Tibial artery (tissue), 4 donors: ENCODE measurements at regions not wholly inside any gene's neighbourhood (a gene's known extent, or its start where the extent isn't known, plus 50 kb on each side); places are given as distances from the start of the nearest gene placed in this dataset.

Experiments used
- DNase-seq, 2 donors: peaks; one replicate each; pipeline ENCODE4 v3.0.0-alpha.2; 2019
- H3K27ac ChIP-seq, 2 donors: fragments of 200-600 bp; sonication (generic) in 1 of 2; 1 replicate in 1 of 2; 2 replicates in 1 of 2; pipeline ENCODE4 v1.5.1; 2018 to 2019; ENCODE audit warnings: mild to moderate bottlenecking in 1 of 2
- H3K27me3 ChIP-seq, 2 donors: fragments of 200-600 bp; sonication (generic) in 1 of 2; one replicate each; pipeline versions ENCODE4 v1.5.1 to v1.6.0; 2016 to 2019
- H3K36me3 ChIP-seq, 3 donors: fragments of 200-600 bp; sonication (generic) in 2 of 3; one replicate each; pipeline ENCODE4 v1.5.1; 2016 to 2019; ENCODE audit warnings: mild to moderate bottlenecking in 2 of 3
- H3K4me1 ChIP-seq, 4 donors: fragments of 200-600 bp; sonication (generic) in 2 of 4; 1 replicate in 3 of 4; 2 replicates in 1 of 4; pipeline ENCODE4 v1.5.1; 2016 to 2019
- H3K4me3 ChIP-seq, 2 donors: fragments of 200-600 bp; sonication (generic) in 1 of 2; 1 replicate in 1 of 2; 2 replicates in 1 of 2; pipeline ENCODE4 v1.5.1; 2018 to 2019; ENCODE audit warnings: mild to moderate bottlenecking in 2 of 2
- H3K9me3 ChIP-seq, 3 donors: fragments of 200-600 bp; sonication (generic) in 1 of 3; one replicate each; pipeline ENCODE4 v1.5.1; 2016 to 2019
- CTCF ChIP-seq, 2 experiments: fragments of 200-600 bp in 1 of 2; fragments of 450-650 bp in 1 of 2; IDR thresholded peaks; one replicate each; pipeline ENCODE4 v1.5.1; 2017 to 2019; ENCODE audit warnings: antibody characterized with exemption in 2 of 2, mild to moderate bottlenecking in 1 of 2, moderate library complexity in 1 of 2
- intact Hi-C: fragments of 100-400 bp; cut with DNase I; formaldehyde crosslinking; loops from one replicate; pipeline ENCODE4 v1.15.0; 2023; ENCODE audit warnings: low total_unique reads

GRCh38 chr1:188582911-188583532 is 1754.3 kb downstream of the PLA2G4A start:
- no peak for DNase-seq
- Histone ChIP-seq H3K27ac (no peak overlapping the region), H3K9me3 (no peaks in the 10 kb centered on the region), H3K4me1 (no peaks in the 10 kb centered on the region), H3K4me3 (no peak overlapping the region), H3K27me3 (no peaks in the 10 kb centered on the region), H3K36me3 (no peaks in the 10 kb centered on the region)
- intact Hi-C loops: no loop called here
- no peak for TF ChIP-seq CTCF (IDR thresholded peaks at IDR 0.05)

- no peaks in the 10 kb centered on the region for H3K9me3 ChIP-seq
- H3K27me3 ChIP-seq: no peaks in the 10 kb centered on the region
- no peaks in the 10 kb centered on the region for H3K4me1 ChIP-seq
- intact Hi-C loops: no loop called here
- no peaks in the 10 kb centered on the region for H3K36me3 ChIP-seq
- TF ChIP-seq CTCF (IDR thresholded peaks at IDR 0.05): no peak
- no peak for DNase-seq
- no peak overlapping the region for H3K4me3 ChIP-seq
- no peak overlapping the region for H3K27ac ChIP-seq
Observed at GRCh38 chr1:188584119-188584518, 1755.4 kb downstream of the PLA2G4A start.

GRCh38 chr1:188590641-188591040 is 1761.9 kb downstream of the PLA2G4A start:
- intact Hi-C loops: no loop called here
- no peak overlapping the region for H3K4me3 ChIP-seq
- no peak for DNase-seq
- no peak overlapping the region for H3K27ac ChIP-seq
- H3K27me3 ChIP-seq: no peaks in the 10 kb centered on the region
- H3K4me1 ChIP-seq: no peaks in the 10 kb centered on the region
- TF ChIP-seq CTCF (IDR thresholded peaks at IDR 0.05): no peak
- H3K36me3 ChIP-seq: no peaks in the 10 kb centered on the region
- no peaks in the 10 kb centered on the region for H3K9me3 ChIP-seq

GRCh38 chr1:188594542-188595235 is 1765.9 kb downstream of the PLA2G4A start:
- intact Hi-C loops: no loop called here
- H3K27me3 ChIP-seq: no peaks in the 10 kb centered on the region
- no peak for TF ChIP-seq CTCF (IDR thresholded peaks at IDR 0.05)

GRCh38 chr1:188599313-188599712 is 1770.6 kb downstream of the PLA2G4A start:
- Histone ChIP-seq H3K36me3 (no peaks in the 10 kb centered on the region), H3K9me3 (no peaks in the 10 kb centered on the region), H3K4me1 (no peaks in the 10 kb centered on the region), H3K27ac (no peak overlapping the region), H3K27me3 (no peaks in the 10 kb centered on the region), H3K4me3 (no peak overlapping the region)
- DNase-seq: no peak
- intact Hi-C loops: no loop called here
- no peak for TF ChIP-seq CTCF (IDR thresholded peaks at IDR 0.05)

More at GRCh38 chr1:188594542-188595235, 1765.9 kb downstream of the PLA2G4A start:
- no peaks in the 10 kb centered on the region for H3K36me3 ChIP-seq
- H3K27ac ChIP-seq: no peak overlapping the region
- no peaks in the 10 kb centered on the region for H3K9me3 ChIP-seq
- no peak overlapping the region for H3K4me3 ChIP-seq
- no peak for DNase-seq
- no peaks in the 10 kb centered on the region for H3K4me1 ChIP-seq
